ENCODE measurements at regions not wholly inside any gene's neighbourhood (a gene's known extent, or its start where the extent isn't known, plus 50 kb on each side); places are given as distances from the start of the nearest gene placed in this dataset.

GRCh38 chr20:11443382-11444119, 474.1 kb upstream of the BTBD3 start:
- ChIA-PET POLR2A (no interaction called here), CTCF (no interaction called here)
- Mint-ChIP-seq H3K4me3 (no peak overlapping the region), H3K4me1 (ENCODE audit: low read depth) (no peaks in the 10 kb centered on the region), H3K27ac (no peak overlapping the region), H3K9me3 (peaks cover 3% of the 10 kb centered on the region), H3K36me3 (ENCODE audit: low read depth) (no peaks in the 10 kb centered on the region), H3K27me3 (no peaks in the 10 kb centered on the region)
- Histone ChIP-seq H3K27me3 (ENCODE audit: control insufficient read depth in 1 of 2, insufficient read depth in 2 of 2, low read length in 2 of 2) (no peaks in the 10 kb centered on the region), H3K4me3 (ENCODE audit: low read length) (no peak overlapping the region), H3K4me1 (ENCODE audit: insufficient read depth, low read length) (no peaks in the 10 kb centered on the region), H3K36me3 (ENCODE audit: insufficient read depth, low read length) (no peaks in the 10 kb centered on the region), H3K9me3 (ENCODE audit: control insufficient read depth in 1 of 2, insufficient read depth in 1 of 2, low read length in 2 of 2) (no peaks in the 10 kb centered on the region), H3K27ac (ENCODE audit: low read depth in 1 of 2, low read length in 2 of 2) (no peak overlapping the region)
- ATAC-seq (ENCODE audit: poor library complexity): no peak
- no peak for TF ChIP-seq CTCF (IDR thresholded peaks at IDR 0.05)
- no peak for DNase-seq
- intact Hi-C loops (cut with DNase I, micrococcal nuclease): no loop called here

GRCh38 chr20:11445161-11445560, 472.5 kb upstream of the BTBD3 start:
- no peaks in the 10 kb centered on the region for H3K36me3 ChIP-seq (ENCODE audit: insufficient read depth, low read length)
- H3K9me3 ChIP-seq (ENCODE audit: control insufficient read depth in 1 of 2, insufficient read depth in 1 of 2, low read length in 2 of 2): no peaks in the 10 kb centered on the region
- Mint-ChIP-seq H3K4me1 (ENCODE audit: low read depth) (no peaks in the 10 kb centered on the region), H3K36me3 (ENCODE audit: low read depth) (no peaks in the 10 kb centered on the region), H3K27me3 (no peaks in the 10 kb centered on the region), H3K4me3 (no peak overlapping the region), H3K27ac (no peak overlapping the region), H3K9me3 (peaks cover 3% of the 10 kb centered on the region)
- ChIA-PET CTCF (no interaction called here), POLR2A (no interaction called here)
- no peak overlapping the region for H3K4me3 ChIP-seq (ENCODE audit: low read length)
- no peak for ATAC-seq (ENCODE audit: poor library complexity)
- TF ChIP-seq CTCF (IDR thresholded peaks at IDR 0.05): no peak
- DNase-seq: no peak
- intact Hi-C loops (cut with DNase I, micrococcal nuclease): no loop called here
- H3K27me3 ChIP-seq (ENCODE audit: control insufficient read depth in 1 of 2, insufficient read depth in 2 of 2, low read length in 2 of 2): no peaks in the 10 kb centered on the region
- H3K27ac ChIP-seq (ENCODE audit: low read depth in 1 of 2, low read length in 2 of 2): no peak overlapping the region
- no peaks in the 10 kb centered on the region for H3K4me1 ChIP-seq (ENCODE audit: insufficient read depth, low read length)

DNA sequence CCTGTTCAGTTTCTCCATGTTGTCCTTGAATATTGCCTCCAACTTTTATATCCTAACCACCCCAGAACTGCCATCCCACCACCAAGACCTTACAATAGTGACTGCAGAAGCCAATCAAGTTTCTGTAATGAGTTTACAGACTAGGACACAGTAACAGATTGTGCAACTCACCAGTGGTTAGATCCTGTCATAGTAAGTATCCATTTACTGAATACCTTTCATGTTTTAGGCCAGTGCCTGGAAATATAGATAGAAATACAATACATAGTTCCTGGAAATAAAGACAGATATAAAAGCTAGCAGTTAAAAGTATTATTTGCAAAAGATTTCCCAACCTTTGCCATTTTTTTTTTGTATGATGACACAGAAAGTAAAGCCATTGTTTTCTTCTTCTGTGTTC, 471.8 kb upstream of the BTBD3 start:
- H3K4me1 ChIP-seq (ENCODE audit: insufficient read depth, low read length): no peaks in the 10 kb centered on the region
- H3K27ac ChIP-seq (ENCODE audit: low read depth in 1 of 2, low read length in 2 of 2): no peak overlapping the region
- ATAC-seq (ENCODE audit: poor library complexity) (no peak), DNase-seq (no peak)
- no peak overlapping the region for H3K4me3 Mint-ChIP-seq
- H3K9me3 ChIP-seq (ENCODE audit: control insufficient read depth in 1 of 2, insufficient read depth in 1 of 2, low read length in 2 of 2): no peaks in the 10 kb centered on the region
- no peak for TF ChIP-seq CTCF (IDR thresholded peaks at IDR 0.05)
- no peaks in the 10 kb centered on the region for H3K27me3 ChIP-seq (ENCODE audit: control insufficient read depth in 1 of 2, insufficient read depth in 2 of 2, low read length in 2 of 2)
- H3K27me3 Mint-ChIP-seq: no peaks in the 10 kb centered on the region
- H3K4me3 ChIP-seq (ENCODE audit: low read length): no peak overlapping the region
- intact Hi-C loops (cut with DNase I, micrococcal nuclease): no loop called here
- no peaks in the 10 kb centered on the region for H3K4me1 Mint-ChIP-seq (ENCODE audit: low read depth)
- ChIA-PET POLR2A (no interaction called here), CTCF (no interaction called here)
- no peak overlapping the region for H3K27ac Mint-ChIP-seq
- peaks cover 3% of the 10 kb centered on the region for H3K9me3 Mint-ChIP-seq
- H3K36me3 Mint-ChIP-seq (ENCODE audit: low read depth): no peaks in the 10 kb centered on the region
- H3K36me3 ChIP-seq (ENCODE audit: insufficient read depth, low read length): no peaks in the 10 kb centered on the region

Data from CD4-positive, alpha-beta T cell (primary cell).